ENCODE measurements at regions not wholly inside any gene's neighbourhood (a gene's known extent, or its start where the extent isn't known, plus 50 kb on each side); places are given as distances from the start of the nearest gene placed in this dataset.
A peak's percentile ranks its signal among the peaks of the same experiment; 100 is the strongest.

- POLR2A ChIA-PET = no interaction called here
- TF ChIP-seq GABPB1 (CRISPR knock-in tag; IDR thresholded peaks at IDR 0.05) = no peak
- no peak for TF ChIP-seq ZNF785 (CRISPR knock-in tag; IDR thresholded peaks at IDR 0.05)
- no peak for TF ChIP-seq ZSCAN29 (IDR thresholded peaks at IDR 0.05)
- TF ChIP-seq WHSC1 (IDR thresholded peaks at IDR 0.05; ENCODE audit: low read length) = no peak
- no peak for TF ChIP-seq TAF9B (IDR thresholded peaks at IDR 0.05; ENCODE audit: partially characterized antibody)
- no peak for TF ChIP-seq ZNF592 (IDR thresholded peaks at IDR 0.05)
- no peak for TF ChIP-seq MGA (IDR thresholded peaks at IDR 0.05)
- no peak for TF ChIP-seq ZNF354B (CRISPR knock-in tag; IDR thresholded peaks at IDR 0.05)
Measured at GRCh38 chr21:9772348-9772672, 749.1 kb upstream of the TPTE start.

More at GRCh38 chr21:9772348-9772672, 749.1 kb upstream of the TPTE start:
- Histone ChIP-seq H2AFZ (ENCODE audit: low read depth, low read length) (no peak overlapping the region), H3K4me2 (ENCODE audit: insufficient read depth, low read length) (no peak overlapping the region), H3K9ac (ENCODE audit: insufficient read depth in 1 of 2, low read depth in 2 of 2, low read length in 2 of 2) (no peak overlapping the region), H4K20me1 (replicated peaks; ENCODE audit: control insufficient read depth, insufficient read depth, low read length) (no peaks in the 10 kb centered on the region), H3K79me2 (ENCODE audit: control insufficient read depth, insufficient read depth, low read length) (no peaks in the 10 kb centered on the region), H3K27ac (ENCODE audit: extremely low read depth, low read depth, low read length) (no peak overlapping the region), H3K9me3 (replicated peaks; ENCODE audit: control insufficient read depth, insufficient read depth, low read depth, low read length) (peaks cover 3% of the 10 kb centered on the region), H3K27me3 (ENCODE audit: control insufficient read depth in 2 of 2, insufficient read depth in 2 of 2, low read length in 2 of 2) (no peaks in the 10 kb centered on the region), H3K9me1 (ENCODE audit: control insufficient read depth, insufficient read depth, low read length) (no peaks in the 10 kb centered on the region), H3K4me1 (replicated peaks in 1 of 2; ENCODE audit: control insufficient read depth in 2 of 2, insufficient read depth in 2 of 2, low read length in 2 of 2) (peaks cover 0 to 12% of the 10 kb centered on the region in 2 experiments; a peak in 3 of 5 replicates), H3K36me3 (ENCODE audit: control insufficient read depth, insufficient read depth, low read length) (no peaks in the 10 kb centered on the region), H3K4me3 (no peak overlapping the region)
- FAIRE-seq = no peak
- ATAC-seq = peak; percentile 11; the same call in 1 of the 3 replicates
- DNase-seq (ENCODE audit: extremely low read depth in 1 of 4, low spot score in 3 of 4) = peak in 1 of 4 experiments; percentile 27
- in situ Hi-C loops (cut with MboI) = no loop called here
- 11% methylated on average over 6 of the region's 6 CpGs for WGBS (ENCODE audit: insufficient coverage, low coverage, missing lambda C conversion rate)
- intact Hi-C loops (cut with micrococcal nuclease) = no loop called here
- no TSS peak for BruUV-seq (replicated peaks)
- CTCF ChIA-PET (ENCODE audit: low intra/inter-chr PET ratio) = no interaction called here
